ENCODE measurements at regions not wholly inside any gene's neighbourhood (a gene's known extent, or its start where the extent isn't known, plus 50 kb on each side); places are given as distances from the start of the nearest gene placed in this dataset.
"Not testable (repeated sequence)": the region's sequence is repeated elsewhere in the genome, so short reads cannot be mapped to it uniquely, and the experiment has no call there.

- Mint-ChIP-seq H3K36me3 (peaks cover 33 to 96% (median 78%) of the 10 kb centered on the region in 5 donors), H3K4me1 (peaks cover 0 to 20% (median 4%) of the 10 kb centered on the region in 7 donors), H3K27me3 (no peaks in the 10 kb centered on the region)
Observed at GRCh38 chrX:65072590-65072989, 96.3 kb upstream of the ZC4H2 start.

GRCh38 chrX:65058626-65059025, 82.4 kb upstream of the ZC4H2 start:
- H3K27ac Mint-ChIP-seq; H3K36me3 ChIP-seq (ENCODE audit: control insufficient read depth in 2 of 3, insufficient read depth in 3 of 3, low read length in 3 of 3); H3K27me3 ChIP-seq (ENCODE audit: control insufficient read depth in 2 of 2, insufficient read depth in 2 of 2, low read length in 2 of 2); H3K27me3 Mint-ChIP-seq; H3K9me3 ChIP-seq (ENCODE audit: control insufficient read depth in 2 of 3, low read length in 3 of 3); H3K4me3 ChIP-seq (ENCODE audit: low read length); CTCF ChIA-PET; intact Hi-C loops (cut with micrococcal nuclease); H3K4me1 ChIP-seq (ENCODE audit: control insufficient read depth in 2 of 2, insufficient read depth in 2 of 2, low read length in 2 of 2); ATAC-seq; POLR2A ChIA-PET; H3K4me3 Mint-ChIP-seq; H3K27ac ChIP-seq (ENCODE audit: low read depth, low read length); DNase-seq: not testable (repeated sequence)
- H3K4me1 Mint-ChIP-seq, result peaks cover 0 to 11% (median 0%) of the 10 kb centered on the region in 7 donors
- H3K9me3 Mint-ChIP-seq, result peaks cover 0 to 81% (median 28%) of the 10 kb centered on the region in 11 donors
- peaks cover 12 to 88% (median 59%) of the 10 kb centered on the region in 5 donors for H3K36me3 Mint-ChIP-seq

More at GRCh38 chrX:65072590-65072989, 96.3 kb upstream of the ZC4H2 start:
- ChIA-PET CTCF (no interaction called here), POLR2A (no interaction called here)
- intact Hi-C loops (cut with micrococcal nuclease), result no loop called here
- Histone ChIP-seq H3K36me3 (ENCODE audit: control insufficient read depth in 2 of 3, insufficient read depth in 3 of 3, low read length in 3 of 3) (peaks cover 0 to 28% (median 4%) of the 10 kb centered on the region in 3 experiments), H3K27ac (ENCODE audit: low read depth, low read length) (no peak overlapping the region), H3K4me1 (ENCODE audit: control insufficient read depth in 2 of 2, insufficient read depth in 2 of 2, low read length in 2 of 2) (no peaks in the 10 kb centered on the region), H3K4me3 (ENCODE audit: low read length) (no peak overlapping the region), H3K27me3 (ENCODE audit: control insufficient read depth in 2 of 2, insufficient read depth in 2 of 2, low read length in 2 of 2) (no peaks in the 10 kb centered on the region), H3K9me3 (ENCODE audit: control insufficient read depth in 2 of 3, low read length in 3 of 3) (peaks cover 0 to 26% (median 8%) of the 10 kb centered on the region in 3 experiments)
- ATAC-seq (no peak), DNase-seq (no peak)
- Mint-ChIP-seq H3K4me3 (no peak overlapping the region), H3K27ac (no peak overlapping the region), H3K9me3 (peaks cover 0 to 100% (median 42%) of the 10 kb centered on the region in 11 donors)

- H3K27ac Mint-ChIP-seq, result no peak overlapping the region
- no peaks in the 10 kb centered on the region for H3K4me1 ChIP-seq (ENCODE audit: control insufficient read depth in 2 of 2, insufficient read depth in 2 of 2, low read length in 2 of 2)
- ChIA-PET CTCF (no interaction called here), POLR2A (no interaction called here)
- no peak overlapping the region for H3K27ac ChIP-seq (ENCODE audit: low read depth, low read length)
- peaks cover 0 to 23% (median 13%) of the 10 kb centered on the region in 7 donors for H3K4me1 Mint-ChIP-seq
- intact Hi-C loops (cut with micrococcal nuclease), result no loop called here
- DNase-seq (no peak), ATAC-seq (no peak)
- no peaks in the 10 kb centered on the region for H3K27me3 Mint-ChIP-seq
- no peaks in the 10 kb centered on the region for H3K27me3 ChIP-seq (ENCODE audit: control insufficient read depth in 2 of 2, insufficient read depth in 2 of 2, low read length in 2 of 2)
- H3K4me3 Mint-ChIP-seq, result no peak overlapping the region
- H3K4me3 ChIP-seq (ENCODE audit: low read length), result no peak overlapping the region
- peaks cover 0 to 54% (median 16%) of the 10 kb centered on the region in 11 donors for H3K9me3 Mint-ChIP-seq
- peaks cover 0 to 3% (median 0%) of the 10 kb centered on the region in 3 experiments for H3K9me3 ChIP-seq (ENCODE audit: control insufficient read depth in 2 of 3, low read length in 3 of 3)
- no peaks in the 10 kb centered on the region for H3K36me3 ChIP-seq (ENCODE audit: control insufficient read depth in 2 of 3, insufficient read depth in 3 of 3, low read length in 3 of 3)
- H3K36me3 Mint-ChIP-seq, result peaks cover 14 to 52% (median 30%) of the 10 kb centered on the region in 5 donors
Observed at GRCh38 chrX:65045001-65045400, 68.8 kb upstream of the ZC4H2 start.

GRCh38 chrX:65035446-65035770, 59.2 kb upstream of the ZC4H2 start:
- Histone ChIP-seq H3K27me3 (ENCODE audit: control insufficient read depth in 2 of 2, insufficient read depth in 2 of 2, low read length in 2 of 2) (no peaks in the 10 kb centered on the region), H3K4me1 (ENCODE audit: control insufficient read depth in 2 of 2, insufficient read depth in 2 of 2, low read length in 2 of 2) (no peaks in the 10 kb centered on the region), H3K9me3 (ENCODE audit: control insufficient read depth in 2 of 3, low read length in 3 of 3) (no peaks in the 10 kb centered on the region), H3K27ac (ENCODE audit: low read depth, low read length) (peak overlapping the region; percentile 76), H3K4me3 (ENCODE audit: low read length) (peak overlapping the region; percentile 78), H3K36me3 (ENCODE audit: control insufficient read depth in 2 of 3, insufficient read depth in 3 of 3, low read length in 3 of 3) (no peaks in the 10 kb centered on the region)
- Mint-ChIP-seq H3K36me3 (peaks cover 0 to 8% (median 4%) of the 10 kb centered on the region in 5 donors), H3K9me3 (peaks cover 0 to 8% (median 0%) of the 10 kb centered on the region in 11 donors), H3K27ac (peak overlapping the region; percentile 90 to 97 (median 93)), H3K27me3 (no peaks in the 10 kb centered on the region), H3K4me1 (peaks cover 4 to 68% (median 51%) of the 10 kb centered on the region in 7 donors), H3K4me3 (peak overlapping the region; percentile 87 to 98 (median 94))
- DNase-seq (no peak), ATAC-seq (peak; percentile 26)
- intact Hi-C loops (cut with micrococcal nuclease), result loop anchor here (1.0 to 10.0 kb wide), 9 partner anchors 59 to 1692 kb away; partner anchors contain the start of genes LAS1L (in 2 of the 2), MTMR8 (in 1 of the 2), SPIN4 (in 1 of the 2) and ZC4H2 (in 1 of the 2)
- CTCF ChIA-PET, result interaction anchor here (0.6 to 1.3 kb wide), 5 partner anchors 11 to 829 kb away, joined by 3 to 6 read pairs (median 3); no protein-coding TSS in a partner anchor
- POLR2A ChIA-PET, result interaction anchor here (1.1 to 3.0 kb wide), 2 partner anchors 60 to 1281 kb away, joined by 3 to 25 read pairs; partner anchors contain the start of gene ZC4H2

GRCh38 chrX:65034668-65035445, 58.6 kb upstream of the ZC4H2 start, which contains the start of gene ZC3H12B:
TSS of gene ZC3H12B (plus strand) at chrX:65034826.
- POLR2A ChIA-PET, result interaction anchor here (0.6 to 3.0 kb wide), 6 partner anchors 59 to 499 kb away, joined by 3 to 25 read pairs (median 3); partner anchors contain the start of gene ZC4H2
- H3K4me3 Mint-ChIP-seq, result peak within 1 kb of the TSS; percentile 87 to 98 (median 94)

GRCh38 chrX:65034292-65034667, 58.0 kb upstream of the ZC4H2 start:
- Mint-ChIP-seq H3K36me3 (peaks cover 3 to 12% (median 8%) of the 10 kb centered on the region in 5 donors), H3K4me1 (peaks cover 8 to 65% (median 54%) of the 10 kb centered on the region in 7 donors), H3K27me3 (no peaks in the 10 kb centered on the region), H3K27ac (peak overlapping the region; percentile 87 to 98 (median 96)), H3K4me3 (peak overlapping the region; percentile 87 to 98 (median 94)), H3K9me3 (peaks cover 0 to 12% (median 0%) of the 10 kb centered on the region in 11 donors)
- Histone ChIP-seq H3K4me3 (ENCODE audit: low read length) (peak overlapping the region; percentile 78), H3K4me1 (ENCODE audit: control insufficient read depth in 2 of 2, insufficient read depth in 2 of 2, low read length in 2 of 2) (no peaks in the 10 kb centered on the region), H3K27me3 (ENCODE audit: control insufficient read depth in 2 of 2, insufficient read depth in 2 of 2, low read length in 2 of 2) (no peaks in the 10 kb centered on the region), H3K27ac (ENCODE audit: low read depth, low read length) (peak overlapping the region; percentile 76), H3K36me3 (ENCODE audit: control insufficient read depth in 2 of 3, insufficient read depth in 3 of 3, low read length in 3 of 3) (no peaks in the 10 kb centered on the region), H3K9me3 (ENCODE audit: control insufficient read depth in 2 of 3, low read length in 3 of 3) (no peaks in the 10 kb centered on the region)
- ATAC-seq, result no peak
- intact Hi-C loops (cut with micrococcal nuclease), result loop anchor here (1.0 to 10.0 kb wide), 10 partner anchors 58 to 1679 kb away; partner anchors contain the start of genes MTMR8 (in 2 of the 2), AMER1 (in 1 of the 2), LAS1L (in 1 of the 2) and SPIN4 (in 1 of the 2)
- ChIA-PET CTCF (interaction anchor here (0.7 to 1.3 kb wide), 4 partner anchors 9 to 1694 kb away, joined by 3 to 6 read pairs (median 4); no protein-coding TSS in a partner anchor), POLR2A (interaction anchor here (0.6 to 3.0 kb wide), 6 partner anchors 58 to 499 kb away, joined by 3 to 25 read pairs (median 3); partner anchors contain the start of gene ZC4H2)
- DNase-seq, result no peak

More at GRCh38 chrX:65034668-65035445, 58.6 kb upstream of the ZC4H2 start, which contains the start of gene ZC3H12B:
- no peaks in the 10 kb centered on the region for H3K4me1 ChIP-seq (ENCODE audit: control insufficient read depth in 2 of 2, insufficient read depth in 2 of 2, low read length in 2 of 2)
- peak within 1 kb of the TSS; percentile 76 for H3K27ac ChIP-seq (ENCODE audit: low read depth, low read length)
- H3K4me3 ChIP-seq (ENCODE audit: low read length), result peak within 1 kb of the TSS; percentile 78
- H3K36me3 ChIP-seq (ENCODE audit: control insufficient read depth in 2 of 3, insufficient read depth in 3 of 3, low read length in 3 of 3), result no peaks in the 10 kb centered on the region
- Mint-ChIP-seq H3K27me3 (no peaks in the 10 kb centered on the region), H3K9me3 (peaks cover 0 to 8% (median 0%) of the 10 kb centered on the region in 11 donors), H3K36me3 (peaks cover 0 to 8% (median 4%) of the 10 kb centered on the region in 5 donors), H3K4me1 (peaks cover 4 to 64% (median 51%) of the 10 kb centered on the region in 7 donors), H3K27ac (peak within 1 kb of the TSS; percentile 90 to 98 (median 96))
- CTCF ChIA-PET, result interaction anchor here (0.6 to 1.3 kb wide), 7 partner anchors 10 to 1694 kb away, joined by 3 to 6 read pairs (median 3); no protein-coding TSS in a partner anchor
- H3K9me3 ChIP-seq (ENCODE audit: control insufficient read depth in 2 of 3, low read length in 3 of 3), result no peaks in the 10 kb centered on the region
- H3K27me3 ChIP-seq (ENCODE audit: control insufficient read depth in 2 of 2, insufficient read depth in 2 of 2, low read length in 2 of 2), result no peaks in the 10 kb centered on the region
- DNase-seq (peak; percentile 63 to 84 (median 78)), ATAC-seq (peak; percentile 94)
- intact Hi-C loops (cut with micrococcal nuclease), result loop anchor here (1.0 to 10.0 kb wide), 13 partner anchors 59 to 1692 kb away; partner anchors contain the start of genes LAS1L (in 2 of the 2), MTMR8 (in 2 of the 2), ZC4H2 (in 2 of the 2) and AMER1 (in 1 of the 2)
